ENCODE measurements at regions not wholly inside any gene's neighbourhood (a gene's known extent, or its start where the extent isn't known, plus 50 kb on each side); places are given as distances from the start of the nearest gene placed in this dataset.

DNA sequence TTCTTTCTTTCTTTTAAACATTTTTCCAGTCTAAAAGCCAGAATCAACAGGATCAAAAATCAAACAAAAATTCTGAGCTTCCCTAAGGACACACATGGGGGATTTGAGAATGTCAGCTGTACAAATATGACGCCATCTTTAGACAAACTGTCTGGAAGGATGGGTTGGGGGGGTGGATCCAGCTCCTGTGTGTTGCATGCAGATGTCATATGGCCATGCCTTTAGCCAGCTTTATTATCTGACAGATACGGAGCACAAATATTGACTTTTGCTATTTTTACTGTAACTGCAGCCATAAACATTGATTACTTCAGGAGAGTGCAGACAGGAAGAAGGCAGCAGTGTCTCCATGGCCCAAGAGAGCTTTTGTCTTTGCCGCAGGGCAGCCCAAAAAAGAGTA, 279.4 kb upstream of the ELAC2 start:
- ATAC-seq: no peak

GRCh38 chr17:13293421-13293820, 275.6 kb upstream of the ELAC2 start:
- no peak for ATAC-seq

GRCh38 chr17:13292291-13292690, 274.5 kb upstream of the ELAC2 start:
- no peak for ATAC-seq

DNA sequence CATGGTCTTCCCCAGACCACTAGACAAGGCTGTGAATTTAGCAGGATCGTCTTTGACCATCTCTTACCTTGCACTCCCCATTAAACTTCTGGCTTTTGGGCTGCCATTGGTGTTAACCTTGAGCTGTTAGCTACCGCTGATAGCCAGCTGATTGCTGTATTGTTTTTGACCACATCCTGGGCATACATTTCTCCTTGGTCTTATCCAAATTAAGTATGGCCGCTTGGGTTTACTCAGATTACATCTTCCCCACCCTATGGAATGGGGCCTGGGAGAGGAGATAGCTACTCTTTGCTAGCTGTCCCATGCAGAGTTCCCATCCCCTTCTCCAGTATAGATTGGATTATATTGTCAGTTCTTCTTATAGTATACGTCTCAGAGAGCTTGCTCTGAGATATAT, 270.4 kb upstream of the ELAC2 start:
- ATAC-seq: no peak

DNA sequence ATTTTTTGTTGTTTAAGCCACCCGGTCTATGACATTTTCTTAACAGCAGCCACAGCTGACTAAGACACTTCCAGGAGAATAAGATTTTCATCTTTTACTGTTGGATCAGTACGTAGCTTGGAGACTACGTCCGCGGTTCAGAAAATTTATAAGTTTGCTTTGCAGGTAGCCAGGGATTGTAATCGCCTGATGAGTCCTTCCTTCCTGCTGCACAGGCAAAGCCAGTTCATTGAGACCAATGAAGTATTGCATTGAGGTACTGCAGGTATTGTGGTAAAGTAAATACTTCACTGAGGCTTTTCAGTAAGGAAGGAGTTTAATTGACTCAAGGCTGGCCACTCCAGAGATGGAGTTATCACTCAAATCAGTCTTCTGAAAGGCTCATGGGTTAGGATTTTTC, 269.4 kb upstream of the ELAC2 start:
- ATAC-seq: no peak

- no peak for ATAC-seq
Observed at GRCh38 chr17:13283606-13284005, 265.8 kb upstream of the ELAC2 start.

DNA sequence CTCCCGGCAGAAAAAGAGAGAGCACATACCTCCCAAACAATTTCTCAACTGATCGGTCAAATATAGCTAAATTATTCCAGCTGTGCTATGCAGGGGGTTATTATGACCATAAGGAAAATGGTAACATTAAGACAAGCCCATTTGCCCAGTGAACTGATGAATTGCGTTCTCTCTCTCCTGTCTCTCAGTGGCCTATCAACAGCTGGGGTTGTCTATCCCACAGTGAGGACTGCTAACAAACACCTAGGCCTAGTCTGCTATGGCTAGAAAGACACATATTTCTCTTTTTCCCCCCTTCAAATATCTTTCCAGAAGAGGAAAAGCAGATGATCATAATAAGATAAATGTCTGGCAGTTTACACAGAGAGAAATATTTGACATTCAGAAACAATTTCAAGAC, 263.8 kb upstream of the ELAC2 start:
- ATAC-seq: no peak

- ATAC-seq: no peak
Observed at GRCh38 chr17:13273806-13274205, 256.0 kb upstream of the ELAC2 start.

GRCh38 chr17:13272296-13272695, 254.5 kb upstream of the ELAC2 start:
- no peak for ATAC-seq

- ATAC-seq: no peak
Observed at GRCh38 chr17:13268791-13269595, 251.2 kb upstream of the ELAC2 start.

DNA sequence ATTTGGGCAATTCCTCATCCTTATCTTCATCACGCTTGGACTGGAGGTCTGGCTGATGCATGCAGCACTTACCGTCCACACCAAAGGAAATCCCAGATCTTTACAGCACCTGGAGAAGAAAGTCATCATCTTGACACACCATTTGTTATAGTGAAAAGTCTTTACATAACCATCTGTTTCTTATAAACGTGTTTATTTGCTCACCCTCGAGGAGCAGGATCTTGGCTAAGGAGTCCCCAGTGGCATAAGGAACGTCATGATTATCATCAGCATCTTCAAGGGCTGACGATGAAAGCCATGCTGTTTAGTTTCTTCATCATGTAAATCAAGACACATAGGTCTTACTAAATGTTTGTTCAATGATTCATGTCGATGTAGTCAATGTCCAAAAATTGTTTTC, 248.8 kb upstream of the ELAC2 start:
- no peak for ATAC-seq

DNA sequence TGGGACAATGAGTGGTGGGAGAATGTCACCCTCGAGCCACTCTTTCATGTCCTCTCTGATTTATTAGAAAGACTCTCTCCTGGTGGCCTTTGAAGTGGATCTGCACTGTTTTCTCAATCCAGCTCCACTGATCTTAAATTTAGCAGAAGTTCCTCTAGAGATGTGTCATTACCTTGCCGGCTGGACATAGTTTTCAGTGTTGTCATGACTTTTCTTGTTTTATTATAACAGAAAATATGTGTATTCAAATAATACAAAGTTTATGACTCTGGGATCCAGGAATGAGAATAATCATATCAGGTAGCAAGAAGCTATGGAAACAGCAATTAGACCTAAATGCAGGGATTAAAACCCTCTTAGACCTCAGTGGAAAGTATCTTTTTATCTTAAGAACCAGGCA, 247.5 kb upstream of the ELAC2 start:
- no peak for ATAC-seq

DNA sequence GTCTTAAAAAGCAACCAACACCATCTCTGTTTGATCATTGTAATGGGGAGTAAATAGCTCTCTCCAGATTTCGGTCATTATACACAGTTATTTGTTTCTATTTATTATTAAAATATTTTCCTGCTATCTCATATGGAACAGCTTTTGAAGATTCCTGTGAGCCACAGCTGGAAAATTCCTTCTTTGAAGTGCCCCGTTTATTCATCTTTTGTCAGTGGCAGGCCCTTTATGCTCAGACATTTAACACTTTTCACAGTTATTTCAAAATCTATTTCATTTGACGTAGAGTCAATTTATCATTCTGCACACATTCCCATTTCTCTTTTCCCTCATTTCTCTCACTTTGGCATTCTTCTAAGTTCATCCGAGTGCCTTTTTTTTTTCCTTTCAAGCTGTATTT, 245.9 kb upstream of the ELAC2 start:
- no peak for ATAC-seq

DNA sequence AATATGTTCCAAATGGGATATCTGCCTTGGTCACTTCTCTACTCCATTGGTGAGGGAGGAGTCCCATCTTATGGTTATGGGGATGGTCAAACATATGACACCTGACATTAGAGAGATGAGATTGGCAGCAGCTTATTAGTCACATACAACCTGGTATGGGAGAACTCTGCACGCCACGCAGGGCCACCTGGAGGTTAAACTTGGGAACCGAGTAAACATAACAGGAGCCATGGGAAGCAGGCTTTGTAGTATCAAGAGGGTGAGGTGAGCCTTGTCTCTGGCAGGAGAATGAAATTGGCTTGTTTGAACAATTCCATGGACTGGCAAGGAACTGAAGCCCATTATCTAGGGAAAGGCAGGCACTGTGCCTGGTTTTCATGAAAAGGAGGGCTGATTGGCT, 238.7 kb upstream of the ELAC2 start:
- no peak for ATAC-seq

DNA sequence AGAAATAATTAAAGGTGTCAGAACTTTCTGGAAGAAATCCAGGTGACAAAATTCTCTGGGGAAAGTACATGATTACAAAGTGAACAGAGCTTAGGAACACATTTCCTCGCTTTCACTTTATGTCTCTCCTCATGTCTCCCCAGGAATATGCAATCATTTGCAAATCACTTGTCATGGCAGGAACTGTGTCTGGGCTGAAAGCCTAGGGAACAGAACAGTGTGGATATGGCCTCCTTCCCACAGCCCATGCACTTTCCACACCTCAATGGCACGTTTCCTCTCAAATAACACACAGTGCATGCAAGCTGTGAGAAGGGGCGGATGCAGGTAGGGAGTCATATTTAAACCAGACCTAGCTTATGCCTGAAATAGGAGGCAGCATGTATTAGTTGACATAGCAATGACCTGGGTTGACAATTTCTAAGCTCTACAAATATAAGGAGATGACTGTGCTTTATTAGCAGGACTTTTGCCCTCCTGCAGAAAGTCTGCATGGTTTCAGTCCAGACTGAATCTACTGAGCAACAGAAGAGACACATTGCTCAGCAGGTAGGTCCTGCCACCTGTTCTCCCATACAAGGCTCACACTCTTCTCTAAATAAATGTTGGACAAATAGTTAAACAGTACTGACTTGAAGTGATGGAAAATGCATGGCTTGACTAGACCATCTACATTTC, 236.0 kb upstream of the ELAC2 start:
- ATAC-seq: no peak

DNA sequence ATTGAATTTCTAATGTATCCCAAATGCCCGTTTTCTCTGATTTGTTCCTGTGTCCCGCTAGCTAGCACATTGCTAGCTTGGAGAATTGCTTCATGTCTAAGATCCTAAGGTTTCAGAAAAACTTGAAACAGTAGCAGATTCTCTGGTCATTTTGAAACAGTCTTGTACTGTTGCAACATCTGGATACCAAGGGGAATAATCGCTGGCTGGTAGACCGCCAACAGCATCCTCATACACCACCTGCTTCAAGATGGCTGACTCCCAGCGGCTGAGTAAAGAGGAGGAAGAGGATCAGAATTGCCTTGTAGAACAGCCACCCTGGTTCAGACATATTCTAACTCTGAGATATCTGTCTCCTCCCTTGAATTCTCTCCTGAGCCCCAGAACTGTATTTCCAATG, 226.7 kb upstream of the ELAC2 start:
- ATAC-seq: no peak

- ATAC-seq: no peak
Observed at GRCh38 chr17:13243585-13243984, 225.8 kb upstream of the ELAC2 start.

- no peak for ATAC-seq
Observed at GRCh38 chr17:13240851-13241250, 223.0 kb upstream of the ELAC2 start.

DNA sequence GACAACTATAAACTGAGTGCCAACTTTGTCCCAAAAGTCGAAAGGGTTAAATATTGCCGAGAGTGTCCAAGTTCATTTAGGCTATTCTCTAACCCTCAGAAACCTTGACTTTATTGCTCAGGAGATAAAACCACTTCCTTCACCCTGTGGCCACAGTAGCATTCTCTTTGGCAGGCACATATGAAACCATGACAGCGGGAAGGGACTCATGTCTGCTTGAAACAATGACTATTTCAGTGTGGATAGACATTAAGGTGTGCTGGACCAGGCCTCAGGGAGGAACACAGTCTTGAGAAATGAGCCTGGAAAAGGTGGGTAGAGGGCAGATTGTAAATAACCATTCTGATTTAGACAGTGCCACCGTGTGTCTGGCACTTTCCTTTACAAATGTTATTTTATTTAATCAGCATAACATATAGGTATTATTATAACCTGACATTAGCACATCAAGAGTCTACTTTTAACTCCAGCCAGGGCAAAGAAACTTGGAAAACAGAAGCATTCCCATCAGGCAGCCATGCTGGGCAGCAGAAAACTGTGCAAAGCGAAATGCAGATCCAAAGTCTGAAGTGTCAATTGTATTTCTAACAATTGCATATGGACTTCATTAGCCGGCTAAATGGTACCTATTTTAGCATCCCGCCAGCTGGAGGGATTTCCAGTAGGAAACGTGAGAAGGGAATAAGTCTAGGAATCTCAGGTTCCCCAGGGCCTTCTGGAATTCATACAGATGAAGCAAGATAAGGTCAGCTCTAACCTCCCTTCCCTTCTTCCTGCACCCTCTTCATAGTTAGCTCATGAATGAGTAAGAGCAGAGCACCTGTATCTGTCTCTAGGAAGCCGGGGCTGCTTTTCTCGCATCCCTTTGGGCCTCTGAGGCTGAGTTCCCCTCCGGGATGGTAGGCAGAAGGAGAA, 212.8 kb upstream of the ELAC2 start:
- no peak for ATAC-seq

DNA sequence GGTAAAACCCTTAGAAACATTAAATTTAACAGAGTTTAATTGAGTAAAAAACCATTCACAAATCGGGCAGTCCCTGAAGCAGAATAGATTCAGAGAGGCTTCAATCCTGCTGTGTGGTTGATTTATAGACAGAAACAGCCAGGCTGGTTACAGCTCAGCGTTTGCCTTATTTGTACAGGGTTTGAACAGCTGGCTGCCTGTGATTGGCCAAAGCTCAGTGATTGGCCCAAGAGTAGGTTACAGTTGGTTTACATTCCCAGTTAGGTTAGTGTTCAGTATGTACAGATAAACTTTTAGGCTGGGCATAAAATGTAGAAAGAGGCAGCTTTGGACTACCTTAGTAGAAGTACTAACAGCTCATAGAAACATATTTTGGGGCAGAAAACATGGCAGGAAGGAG, 210.4 kb upstream of the ELAC2 start:
- no peak for ATAC-seq

DNA sequence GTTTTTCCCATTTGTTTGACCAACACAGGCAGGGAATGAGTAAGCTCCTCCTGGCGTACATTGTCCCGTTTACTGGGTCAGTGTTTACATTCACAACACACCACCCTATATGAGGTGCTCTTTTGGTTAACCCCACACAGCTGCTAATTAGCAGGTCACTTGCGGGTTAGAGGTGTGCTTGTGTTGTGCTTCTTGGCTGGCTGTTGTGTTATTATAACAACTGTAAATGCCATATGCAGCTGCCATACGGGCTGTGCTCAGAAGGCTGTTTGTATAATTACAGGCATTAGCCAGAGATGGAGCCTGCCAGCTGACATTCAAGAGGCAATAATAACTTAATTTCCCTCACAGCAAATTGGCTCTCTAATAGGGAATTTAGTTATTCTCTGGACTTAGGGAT, 205.1 kb upstream of the ELAC2 start:
- no peak for ATAC-seq

DNA sequence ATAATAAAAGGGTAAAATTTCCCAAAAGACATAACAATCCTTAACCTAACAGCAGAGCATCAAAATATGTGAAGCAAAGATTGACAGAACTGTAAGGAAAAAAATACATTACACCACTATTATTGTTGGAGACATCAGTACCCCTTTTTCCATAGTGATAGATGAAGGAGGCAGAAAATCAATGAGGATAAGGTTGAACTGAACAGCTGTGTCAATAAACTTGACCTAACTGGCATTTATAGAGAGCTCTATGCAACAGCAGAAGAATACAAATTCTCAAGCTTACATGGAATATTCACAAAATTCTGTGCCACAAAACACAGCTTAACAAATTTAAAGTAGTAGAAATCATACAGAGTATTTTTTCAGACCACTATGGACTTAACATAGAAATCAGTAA, 195.0 kb upstream of the ELAC2 start:
- ATAC-seq: no peak

GRCh38 chr17:13209081-13209480, 191.3 kb upstream of the ELAC2 start:
- no peak for ATAC-seq

Measured in esophagus mucosa (tissue), 1 donor.